HG02870 (cell line): ENCODE measurements at regions not wholly inside any gene's neighbourhood (a gene's known extent, or its start where the extent isn't known, plus 50 kb on each side); places are given as distances from the start of the nearest gene placed in this dataset.
"Not testable (repeated sequence)": the region's sequence is repeated elsewhere in the genome, so short reads cannot be mapped to it uniquely, and the experiment has no call there.

ENCODE experiments used
- ATAC-seq: cut with Tn5 transposase; IDR thresholded peaks from one replicate; pipeline ENCODE4 v1.9.1; 2021; ENCODE audit warnings: mild to moderate bottlenecking, moderate library complexity; ENCODE audit not compliant: unreplicated experiment

GRCh38 chrX:109873983-109874382, 128.9 kb upstream of the TMEM164 start:
- ATAC-seq, result no peak

GRCh38 chrX:109874548-109874947, 128.4 kb upstream of the TMEM164 start:
- no peak for ATAC-seq

- no peak for ATAC-seq
Observed at GRCh38 chrX:109875831-109876230, 127.1 kb upstream of the TMEM164 start.

- no peak for ATAC-seq
Observed at GRCh38 chrX:109878236-109878635, 124.7 kb upstream of the TMEM164 start.

GRCh38 chrX:109879991-109880390, 122.9 kb upstream of the TMEM164 start:
- ATAC-seq, result no peak

- peak; percentile 97 for ATAC-seq
Observed at GRCh38 chrX:109880629-109881028, 122.3 kb upstream of the TMEM164 start.

- ATAC-seq, result no peak
Observed at GRCh38 chrX:109886122-109886761, 116.7 kb upstream of the TMEM164 start.

GRCh38 chrX:109889289-109890006, 113.5 kb upstream of the TMEM164 start:
- ATAC-seq, result peak; percentile 54

- no peak for ATAC-seq
Observed at GRCh38 chrX:109890300-109890699, 112.6 kb upstream of the TMEM164 start.

GRCh38 chrX:109890910-109891502, 111.9 kb upstream of the TMEM164 start:
- ATAC-seq, result peak; percentile 53

- not testable (repeated sequence) for ATAC-seq
Observed at GRCh38 chrX:109896024-109896423, 106.9 kb upstream of the TMEM164 start.

GRCh38 chrX:109902665-109903064, 100.2 kb upstream of the TMEM164 start:
- ATAC-seq, result no peak

GRCh38 chrX:109911046-109911445, 91.9 kb upstream of the TMEM164 start:
- no peak for ATAC-seq

GRCh38 chrX:109912993-109913392, 89.9 kb upstream of the TMEM164 start:
- ATAC-seq, result not testable (repeated sequence)

- no peak for ATAC-seq
Observed at GRCh38 chrX:109914114-109914849, 88.6 kb upstream of the TMEM164 start.

- no peak for ATAC-seq
Observed at GRCh38 chrX:109918753-109919152, 84.2 kb upstream of the TMEM164 start.

GRCh38 chrX:109920325-109920724, 82.6 kb upstream of the TMEM164 start:
- no peak for ATAC-seq

- no peak for ATAC-seq
Observed at GRCh38 chrX:109920868-109921267, 82.0 kb upstream of the TMEM164 start.

GRCh38 chrX:109922190-109922589, 80.7 kb upstream of the TMEM164 start:
- no peak for ATAC-seq

- ATAC-seq, result peak; percentile 68
Observed at GRCh38 chrX:109925003-109925402, 77.9 kb upstream of the TMEM164 start.

- no peak for ATAC-seq
Observed at GRCh38 chrX:109925656-109926055, 77.3 kb upstream of the TMEM164 start.
